ENCODE measurements at regions not wholly inside any gene's neighbourhood (a gene's known extent, or its start where the extent isn't known, plus 50 kb on each side); places are given as distances from the start of the nearest gene placed in this dataset.

DNA sequence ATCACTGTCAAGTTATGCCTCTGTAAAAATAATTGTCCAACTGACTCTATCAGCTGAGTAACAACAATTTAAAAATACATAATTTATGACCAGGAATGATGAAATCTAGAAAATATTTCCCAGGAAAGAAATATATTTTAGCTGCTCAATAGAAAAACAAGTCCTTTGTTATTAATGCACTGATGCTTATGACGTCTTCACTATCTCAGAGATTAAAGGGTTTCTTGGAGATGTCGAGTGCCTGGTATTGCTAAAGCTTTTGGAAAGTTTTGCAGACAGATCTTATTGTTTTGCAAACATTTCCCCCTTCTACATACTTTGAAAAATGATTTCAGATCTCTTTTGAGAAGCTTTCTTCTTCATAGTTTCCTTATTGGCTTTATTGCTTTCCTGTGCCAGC, 154.6 kb upstream of the RPS6KA3 start:
- H3K36me3 Mint-ChIP-seq = no peaks in the 10 kb centered on the region
- H3K9me3 Mint-ChIP-seq = peaks cover 0 to 7% of the 10 kb centered on the region in 2 donors
- H3K27ac Mint-ChIP-seq = no peak overlapping the region
- DNase-seq (ENCODE audit: low spot score in 2 of 2) (no peak), ATAC-seq (no peak)

DNA sequence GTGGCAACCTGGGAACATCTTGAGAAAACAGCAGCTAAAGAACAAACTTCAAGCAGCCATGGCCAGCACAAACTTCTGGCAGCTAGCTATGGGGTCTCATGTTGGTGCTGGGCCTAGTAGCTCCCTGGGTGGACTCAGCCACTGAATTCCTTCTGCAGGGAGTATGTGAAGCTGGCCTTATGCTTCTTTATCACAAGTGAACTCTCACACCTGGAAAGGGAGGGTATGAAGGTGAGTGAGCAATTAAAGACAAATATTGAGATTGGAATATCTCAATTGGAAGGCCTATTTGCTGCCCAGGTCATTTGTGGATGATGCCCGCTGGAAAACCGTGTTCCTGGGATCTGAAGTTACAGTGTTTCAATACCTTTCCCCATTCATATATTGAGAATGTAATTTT, 153.3 kb upstream of the RPS6KA3 start:
- Mint-ChIP-seq H3K27ac (no peak overlapping the region), H3K9me3 (peaks cover 0 to 5% of the 10 kb centered on the region in 2 donors), H3K36me3 (no peaks in the 10 kb centered on the region)
- ATAC-seq (no peak), DNase-seq (ENCODE audit: low spot score in 2 of 2) (no peak)

DNA sequence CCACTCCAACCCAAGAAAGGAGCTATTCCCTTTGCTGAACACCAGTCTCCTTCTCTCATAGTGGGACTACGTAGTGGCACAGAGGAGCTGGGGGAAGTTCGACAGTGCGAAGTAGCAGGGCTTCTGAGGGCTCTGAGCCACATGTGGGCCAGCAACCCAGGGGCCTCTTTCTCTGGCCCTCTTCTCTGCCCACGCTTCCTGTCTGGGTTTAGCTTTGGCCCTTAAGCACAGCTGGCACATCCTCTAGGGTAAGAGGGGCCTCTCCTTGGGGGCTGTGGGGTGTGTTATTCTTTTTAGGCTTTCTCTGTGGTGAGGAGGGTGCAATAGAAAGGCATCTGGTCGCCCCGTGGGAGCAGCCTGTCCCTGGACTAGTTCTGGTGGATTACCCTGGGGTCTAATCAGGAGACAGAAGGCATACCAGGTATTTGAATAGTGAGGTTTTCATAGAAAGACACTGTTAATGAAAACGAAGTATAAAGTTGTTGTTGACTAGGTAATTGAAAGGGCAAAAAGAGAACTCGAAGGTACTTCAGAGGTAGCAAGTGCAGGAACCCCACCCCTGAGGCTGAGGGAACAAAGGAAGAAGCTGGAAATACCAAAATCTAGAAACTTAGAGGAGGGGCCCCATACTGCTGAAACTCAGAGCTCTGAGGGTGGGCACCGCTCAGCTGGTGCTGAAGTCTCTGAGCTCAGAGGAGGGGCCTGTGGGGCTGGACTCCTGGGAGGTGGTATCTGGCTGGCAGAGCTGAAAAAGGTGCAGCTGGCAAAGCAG, 151.9 kb upstream of the RPS6KA3 start:
- peak; percentile 37 to 42 for ATAC-seq
- Mint-ChIP-seq H3K9me3 (no peaks in the 10 kb centered on the region), H3K27ac (peak overlapping the region in 1 of 2 donors; percentile 79), H3K36me3 (no peaks in the 10 kb centered on the region)
- no peak for DNase-seq (ENCODE audit: low spot score in 2 of 2)

DNA sequence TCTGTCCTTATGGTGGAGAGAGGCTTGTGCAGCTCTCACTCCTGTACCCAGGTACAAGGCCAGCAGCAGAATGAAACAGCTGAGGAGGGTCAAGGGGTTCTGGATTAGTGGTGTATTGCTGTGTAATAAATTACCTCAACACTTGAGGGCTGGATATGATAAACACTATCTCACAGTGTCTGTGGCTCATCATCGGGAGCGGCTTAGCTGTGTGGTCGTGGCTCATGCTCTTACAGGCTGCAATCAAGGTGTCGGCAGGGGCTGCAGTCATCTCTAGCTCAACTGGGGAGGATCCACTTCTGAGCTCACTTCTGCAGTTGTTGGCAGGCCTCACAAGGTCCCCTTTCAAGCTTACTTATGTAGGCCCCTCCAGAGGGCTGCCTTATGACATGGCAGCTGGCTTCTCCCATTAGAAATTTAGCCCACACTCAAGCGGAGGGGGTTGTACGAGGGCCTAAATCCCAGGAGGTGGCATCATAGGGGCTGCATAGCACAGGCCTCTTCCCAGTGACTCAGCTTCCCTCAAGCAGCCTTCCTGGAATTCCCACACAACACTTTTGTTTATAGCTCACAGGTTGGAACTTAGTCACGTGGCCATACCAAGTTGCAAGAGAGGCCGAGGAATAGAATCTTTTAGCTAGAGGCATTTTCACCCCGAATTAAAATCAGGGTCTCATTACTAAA, 148.2 kb upstream of the RPS6KA3 start:
- no peaks in the 10 kb centered on the region for H3K9me3 Mint-ChIP-seq
- no peak overlapping the region for H3K27ac Mint-ChIP-seq
- ATAC-seq = peak; percentile 25 to 61
- H3K36me3 Mint-ChIP-seq = peaks cover 0 to 4% of the 10 kb centered on the region in 2 donors
- no peak for DNase-seq (ENCODE audit: low spot score in 2 of 2)

DNA sequence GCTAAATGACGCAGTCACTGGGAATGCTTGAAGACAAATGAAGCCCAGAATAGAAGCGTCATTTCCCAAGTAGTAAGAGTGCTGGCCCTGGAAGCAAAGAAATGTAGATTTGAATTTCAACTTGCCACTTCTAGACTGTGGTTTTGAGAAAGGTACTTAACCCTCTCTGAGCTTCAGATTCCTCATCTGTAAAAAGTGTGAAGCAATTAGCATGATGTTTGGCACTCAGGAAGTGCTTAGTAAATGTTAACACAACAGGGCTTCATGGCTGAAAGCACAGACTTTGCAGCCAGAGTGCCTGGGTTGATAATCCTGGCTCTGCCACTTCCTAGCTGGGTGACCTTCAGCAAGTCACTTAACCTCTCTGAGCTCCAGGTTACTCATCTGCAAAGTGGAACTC, 147.4 kb upstream of the RPS6KA3 start:
- Mint-ChIP-seq H3K27ac (peak overlapping the region in 1 of 2 donors; percentile 54), H3K36me3 (peaks cover 0 to 4% of the 10 kb centered on the region in 2 donors), H3K9me3 (no peaks in the 10 kb centered on the region)
- DNase-seq (ENCODE audit: low spot score in 2 of 2) = no peak
- peak; percentile 30 to 63 for ATAC-seq

DNA sequence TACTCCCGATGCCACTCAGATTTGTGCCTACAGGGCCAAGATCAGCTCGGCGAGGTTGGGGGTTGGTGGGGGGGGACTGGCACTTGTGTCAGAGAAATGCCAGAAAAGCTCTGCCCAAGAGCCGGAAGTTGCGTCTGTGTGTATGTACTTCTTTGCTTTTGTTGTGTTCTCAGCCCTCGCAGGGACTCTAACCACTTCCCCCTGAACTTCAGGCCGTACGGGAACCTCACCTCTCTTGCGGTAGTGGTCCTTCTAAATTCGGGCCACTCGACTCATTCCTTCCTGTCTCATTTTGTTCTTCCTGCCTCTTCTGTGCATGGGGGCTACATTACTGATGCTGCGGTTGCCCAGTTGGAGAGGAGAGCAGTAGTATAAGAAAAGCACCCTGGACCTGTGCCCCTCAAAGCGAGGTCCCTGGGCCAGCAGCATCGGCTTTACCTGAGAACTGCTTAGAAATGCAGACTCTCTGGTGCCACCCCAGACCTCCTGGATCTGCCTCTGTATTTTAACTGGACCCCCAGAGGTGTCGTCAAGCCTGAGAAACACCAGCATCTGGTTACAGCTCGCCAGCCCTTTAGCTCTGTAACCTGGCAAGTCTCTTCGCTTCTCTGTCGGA, 146.3 kb upstream of the RPS6KA3 start:
- peak overlapping the region; percentile 87 to 88 for H3K27ac Mint-ChIP-seq
- peaks cover 0 to 4% of the 10 kb centered on the region in 2 donors for H3K36me3 Mint-ChIP-seq
- peak; percentile 56 to 83 for ATAC-seq
- peaks cover 0 to 4% of the 10 kb centered on the region in 2 donors for H3K9me3 Mint-ChIP-seq
- no peak for DNase-seq (ENCODE audit: low spot score in 2 of 2)

DNA sequence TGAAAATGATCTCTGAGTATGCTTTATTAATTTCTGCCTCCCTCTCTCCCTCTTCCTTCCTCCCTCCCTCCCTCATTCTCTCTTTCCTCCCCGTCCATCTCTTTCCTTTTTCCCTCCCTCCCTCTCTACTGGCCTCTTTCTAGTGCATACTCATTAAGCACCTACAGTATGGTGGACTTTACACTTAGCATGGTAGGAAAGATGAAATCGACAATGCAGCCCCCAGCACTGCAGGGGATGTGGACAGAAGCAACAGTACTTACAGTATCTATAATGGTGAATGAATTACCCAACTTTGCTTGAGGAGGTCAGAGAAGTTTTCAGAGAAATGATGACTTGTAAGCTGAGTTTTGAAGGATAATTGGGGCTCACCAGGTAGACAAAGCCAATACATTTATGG, 143.8 kb upstream of the RPS6KA3 start:
- Mint-ChIP-seq H3K36me3 (peaks cover 0 to 4% of the 10 kb centered on the region in 2 donors), H3K27ac (no peak overlapping the region), H3K9me3 (peaks cover 0 to 9% of the 10 kb centered on the region in 2 donors)
- ATAC-seq (no peak), DNase-seq (ENCODE audit: low spot score in 2 of 2) (no peak)

DNA sequence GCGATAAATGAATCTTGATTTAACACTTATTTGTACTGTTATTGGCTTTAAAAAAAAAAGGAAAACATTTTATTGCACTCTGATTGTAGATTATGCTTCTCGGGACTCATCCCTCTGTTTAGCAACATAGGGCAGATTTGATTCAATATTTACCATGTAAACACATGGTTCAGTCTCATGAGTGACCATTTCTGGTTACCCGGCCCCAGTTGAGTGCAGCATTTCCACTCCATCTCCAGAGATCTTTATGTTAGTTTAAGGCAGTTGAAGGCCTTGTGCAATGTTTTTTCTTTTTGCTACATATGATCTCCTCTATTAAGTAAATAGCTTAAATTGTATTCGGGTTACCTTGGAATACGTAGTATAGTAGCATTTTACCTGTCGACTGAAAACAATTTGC, 143.3 kb upstream of the RPS6KA3 start:
- DNase-seq (ENCODE audit: low spot score in 2 of 2) (no peak), ATAC-seq (no peak)
- H3K9me3 Mint-ChIP-seq = peaks cover 0 to 9% of the 10 kb centered on the region in 2 donors
- H3K36me3 Mint-ChIP-seq = peaks cover 0 to 4% of the 10 kb centered on the region in 2 donors
- H3K27ac Mint-ChIP-seq = no peak overlapping the region

DNA sequence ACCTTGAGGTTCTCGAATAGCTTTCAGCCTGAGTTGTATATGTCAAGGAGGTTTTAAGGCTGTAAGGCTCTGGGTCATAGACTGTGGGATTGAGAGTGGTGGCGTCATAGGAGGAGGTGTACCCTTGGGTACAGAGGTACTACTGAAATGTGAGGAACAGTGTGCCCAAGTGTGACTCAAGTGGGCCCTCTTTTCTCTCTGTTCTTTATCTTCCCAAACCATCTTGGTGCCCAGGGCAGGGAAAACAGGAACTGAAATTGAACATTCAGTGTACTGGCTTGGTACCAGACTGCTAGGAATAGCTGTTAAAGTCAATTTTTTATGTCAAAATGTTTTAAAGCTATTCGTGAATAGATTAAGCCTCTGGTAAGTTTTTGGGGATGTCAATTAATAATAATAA, 136.2 kb upstream of the RPS6KA3 start:
- no peak overlapping the region for H3K27ac Mint-ChIP-seq
- H3K36me3 Mint-ChIP-seq = no peaks in the 10 kb centered on the region
- DNase-seq (ENCODE audit: low spot score in 2 of 2) = no peak
- H3K9me3 Mint-ChIP-seq = peaks cover 0 to 5% of the 10 kb centered on the region in 2 donors
- no peak for ATAC-seq

DNA sequence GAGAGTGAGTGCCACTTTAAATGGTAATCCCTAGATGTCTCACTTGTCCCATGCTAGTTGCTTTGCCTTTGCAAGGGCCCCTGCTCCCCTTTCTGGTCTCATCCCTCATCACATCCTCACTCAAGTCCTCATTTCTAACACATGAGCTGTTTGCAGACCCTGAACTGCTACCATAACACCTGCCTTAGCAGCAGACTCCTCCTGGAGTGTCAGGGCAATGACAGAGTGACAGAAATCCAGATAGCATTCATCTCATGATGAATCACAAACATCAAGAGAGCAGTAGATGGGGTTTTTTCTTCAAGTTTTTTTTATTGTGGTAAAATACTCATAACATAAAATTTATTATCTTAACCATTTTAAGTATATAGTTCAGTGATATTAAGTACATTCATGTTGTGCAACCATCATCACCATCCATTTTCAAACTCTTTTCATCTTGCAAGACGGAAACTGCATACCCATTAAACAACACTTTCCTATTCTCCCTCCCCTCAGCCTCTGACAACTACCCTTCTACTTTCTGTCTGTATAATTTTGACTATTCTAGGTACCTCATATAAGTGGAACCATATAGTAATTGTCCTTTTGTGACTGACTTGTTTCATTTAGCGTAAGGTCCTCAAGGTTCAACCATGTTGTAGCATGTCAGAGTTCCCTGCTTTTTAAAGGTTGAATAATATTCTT, 133.2 kb upstream of the RPS6KA3 start:
- Mint-ChIP-seq H3K9me3 (no peaks in the 10 kb centered on the region), H3K27ac (peak overlapping the region in 1 of 2 donors; percentile 16), H3K36me3 (no peaks in the 10 kb centered on the region)
- ATAC-seq = peak; percentile 71 to 96
- DNase-seq (ENCODE audit: low spot score in 2 of 2) = no peak

DNA sequence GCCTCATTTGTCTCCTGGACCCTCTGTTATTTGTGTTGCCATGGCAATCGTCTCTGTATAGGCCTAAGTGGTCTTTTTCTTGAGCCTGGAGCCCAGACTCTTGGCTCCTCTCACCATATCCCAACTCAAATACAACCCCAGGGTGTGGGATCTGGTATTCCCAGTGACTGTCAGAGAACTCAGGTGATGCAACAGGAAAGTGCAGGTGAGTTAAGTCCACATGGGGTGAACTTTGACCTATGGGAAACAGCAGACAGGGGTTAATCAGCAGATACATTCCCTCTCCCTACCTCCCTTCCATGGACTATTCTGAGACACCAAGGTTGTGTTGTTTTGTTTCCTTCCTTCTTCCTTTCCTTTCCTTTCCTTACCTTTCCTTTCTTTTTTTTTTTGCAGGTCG, 130.9 kb upstream of the RPS6KA3 start:
- no peak for DNase-seq (ENCODE audit: low spot score in 2 of 2)
- Mint-ChIP-seq H3K9me3 (no peaks in the 10 kb centered on the region), H3K36me3 (no peaks in the 10 kb centered on the region), H3K27ac (no peak overlapping the region)
- no peak for ATAC-seq

DNA sequence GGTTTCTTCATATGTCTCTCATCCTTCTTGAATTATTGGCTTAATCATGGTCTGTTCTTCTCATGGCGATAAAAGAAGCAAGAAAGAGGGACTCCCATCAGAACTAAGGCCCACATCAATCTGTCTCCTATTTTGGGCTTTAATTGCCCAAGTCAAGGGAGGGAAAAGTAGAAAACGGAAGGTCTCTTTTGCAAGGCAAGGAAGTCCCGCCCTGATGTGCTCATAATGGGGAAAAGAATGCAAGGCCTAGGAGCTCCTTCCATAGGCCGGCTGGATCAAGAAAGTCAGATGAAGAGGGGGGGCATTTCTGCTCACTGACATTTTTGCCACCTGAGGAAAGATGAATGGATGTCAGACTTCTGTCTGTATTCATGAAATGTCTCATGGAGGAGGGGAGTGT, 127.7 kb upstream of the RPS6KA3 start:
- Mint-ChIP-seq H3K36me3 (no peaks in the 10 kb centered on the region), H3K27ac (no peak overlapping the region), H3K9me3 (no peaks in the 10 kb centered on the region)
- DNase-seq (ENCODE audit: low spot score in 2 of 2) = no peak
- no peak for ATAC-seq

DNA sequence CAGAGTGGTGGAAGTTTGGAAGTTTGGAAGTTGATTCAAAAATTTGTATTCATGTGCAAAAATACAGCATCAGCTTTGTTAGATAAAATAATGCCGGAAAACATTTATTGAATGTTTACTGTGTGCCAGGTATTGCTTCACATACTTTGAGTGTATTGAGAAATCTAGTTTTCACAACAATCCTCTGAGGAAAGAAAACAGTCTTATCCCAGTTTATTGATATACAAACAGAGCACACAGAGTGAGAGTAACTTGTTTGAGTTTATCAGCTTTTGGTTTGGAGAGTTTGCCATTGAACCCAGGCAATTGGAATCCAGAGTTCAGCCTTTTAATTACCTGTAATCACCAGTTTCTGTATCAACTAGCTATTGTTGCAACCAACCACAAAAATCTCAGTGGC, 127.2 kb upstream of the RPS6KA3 start:
- no peak for DNase-seq (ENCODE audit: low spot score in 2 of 2)
- ATAC-seq = no peak
- Mint-ChIP-seq H3K36me3 (no peaks in the 10 kb centered on the region), H3K27ac (no peak overlapping the region), H3K9me3 (no peaks in the 10 kb centered on the region)

DNA sequence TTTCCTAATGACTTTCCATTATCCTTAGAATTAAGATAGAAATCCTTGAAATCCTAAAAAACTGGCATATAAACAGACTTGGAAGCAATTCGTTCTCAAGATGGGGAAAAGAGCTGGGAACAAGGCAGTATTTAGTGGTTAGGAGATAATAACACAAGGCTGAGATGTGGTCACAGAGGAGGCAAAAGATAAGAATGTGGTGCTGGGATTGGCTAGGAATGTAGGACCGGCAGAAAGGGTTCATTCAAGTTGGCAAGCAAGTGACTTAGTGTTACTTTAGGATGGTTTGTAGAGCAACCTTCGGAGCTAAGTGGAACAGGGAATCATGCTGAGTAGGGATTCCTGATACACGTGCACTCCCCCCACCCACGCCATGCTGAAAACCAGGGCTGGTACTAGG, 121.9 kb upstream of the RPS6KA3 start:
- Mint-ChIP-seq H3K27ac (no peak overlapping the region), H3K36me3 (no peaks in the 10 kb centered on the region), H3K9me3 (no peaks in the 10 kb centered on the region)
- DNase-seq (ENCODE audit: low spot score in 2 of 2) (no peak), ATAC-seq (no peak)

DNA sequence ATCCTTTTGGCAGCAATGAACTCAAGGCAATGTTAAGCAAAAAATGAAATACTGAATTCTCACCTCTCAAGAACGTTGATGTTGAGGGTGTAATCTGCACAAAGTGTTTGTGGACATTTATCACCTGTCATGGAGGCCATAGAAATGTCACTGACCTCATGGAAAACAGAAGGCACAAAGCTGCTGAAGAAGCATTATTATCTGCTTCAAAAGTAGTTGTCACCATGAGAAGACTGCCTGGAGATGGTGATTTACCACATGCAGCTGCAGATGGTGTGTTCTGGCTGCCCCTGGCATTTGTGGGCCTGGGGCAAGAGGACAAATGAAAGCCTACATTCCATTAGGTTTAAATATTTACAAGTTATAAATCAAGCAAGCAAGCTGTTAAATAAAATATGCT, 116.8 kb upstream of the RPS6KA3 start:
- Mint-ChIP-seq H3K27ac (no peak overlapping the region), H3K9me3 (peaks cover 0 to 4% of the 10 kb centered on the region in 2 donors), H3K36me3 (peaks cover 0 to 5% of the 10 kb centered on the region in 2 donors)
- ATAC-seq (no peak), DNase-seq (ENCODE audit: low spot score in 2 of 2) (no peak)

DNA sequence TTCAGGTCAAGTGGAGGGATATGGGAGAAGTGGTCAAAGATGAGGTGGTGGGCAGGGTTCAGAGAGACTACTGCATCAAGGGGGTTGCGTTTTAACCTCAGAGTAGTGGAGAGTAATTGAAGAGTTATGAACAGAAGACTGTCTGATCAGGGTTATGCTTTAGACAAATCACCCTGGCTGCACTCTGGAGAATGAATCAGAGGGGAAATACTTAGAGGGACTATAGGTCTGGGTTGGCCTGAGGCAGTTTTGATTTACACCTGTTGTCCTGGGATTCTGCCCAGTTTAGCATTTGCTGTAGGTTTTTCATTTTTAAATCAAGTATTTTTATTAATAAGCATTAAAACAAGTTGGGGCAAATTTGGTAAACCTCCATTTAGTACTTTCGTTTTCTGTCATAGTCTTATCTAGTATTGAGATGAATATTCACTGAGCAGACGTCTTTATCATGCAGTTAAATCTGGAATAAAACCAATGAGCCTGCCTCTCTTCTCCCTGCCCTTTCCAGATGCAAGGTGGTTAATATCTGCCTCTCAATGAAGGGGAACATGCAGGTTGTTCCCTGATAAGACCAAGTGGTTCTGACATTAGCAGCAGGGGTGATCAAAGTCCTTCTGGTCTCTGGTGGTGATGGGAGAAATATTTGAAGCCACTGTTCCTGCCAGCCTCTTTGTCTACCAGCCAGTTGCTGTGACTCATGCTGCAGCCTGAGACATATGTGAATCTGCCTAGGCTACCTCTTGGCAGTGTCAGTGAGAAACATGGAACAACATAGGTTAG, 116.0 kb upstream of the RPS6KA3 start:
- Mint-ChIP-seq H3K27ac (peak overlapping the region in 1 of 2 donors; percentile 54), H3K36me3 (peaks cover 0 to 5% of the 10 kb centered on the region in 2 donors), H3K9me3 (peaks cover 0 to 4% of the 10 kb centered on the region in 2 donors)
- ATAC-seq (peak; percentile 47 to 55), DNase-seq (ENCODE audit: low spot score in 2 of 2) (no peak)
